SKM-1 treated with dmso at 0.1 percent for 144 hours (cell line): ENCODE measurements at regions not wholly inside any gene's neighbourhood (a gene's known extent, or its start where the extent isn't known, plus 50 kb on each side); places are given as distances from the start of the nearest gene placed in this dataset.
A peak's percentile ranks its signal among the peaks of the same experiment; 100 is the strongest.

Experiments used
- DNase-seq: peaks from one replicate; lab custom pipeline; 2025; ENCODE audit not compliant: unreplicated experiment; lab: John Stamatoyannopoulos, UW

GRCh38 chr6:168885751-168886742 is 367.6 kb downstream of the THBS2 start:
- DNase-seq = no peak

DNA sequence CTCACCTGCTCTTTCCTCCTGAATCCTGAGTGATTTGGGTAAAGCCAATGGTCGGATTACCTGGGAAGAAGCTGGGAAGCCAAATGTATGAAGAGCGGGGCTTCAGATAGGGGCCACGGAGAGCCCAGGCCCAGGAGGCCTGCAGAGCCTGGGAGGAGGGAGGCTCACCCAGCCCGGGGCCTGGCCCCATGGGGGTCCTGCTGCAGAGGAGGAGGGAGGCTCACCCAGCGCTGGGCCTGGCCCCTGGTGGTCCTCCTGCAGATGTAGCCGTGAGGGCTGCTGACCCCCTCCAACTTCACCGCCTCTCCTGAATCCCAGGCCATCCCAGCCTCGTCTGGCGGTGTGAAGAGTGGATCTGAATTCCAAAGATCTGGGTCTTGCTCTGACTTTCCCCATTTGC is 368.4 kb downstream of the THBS2 start:
- DNase-seq = no peak

- DNase-seq = peak; percentile 26
Observed at GRCh38 chr6:168884646-168885086, 369.0 kb downstream of the THBS2 start.

DNA sequence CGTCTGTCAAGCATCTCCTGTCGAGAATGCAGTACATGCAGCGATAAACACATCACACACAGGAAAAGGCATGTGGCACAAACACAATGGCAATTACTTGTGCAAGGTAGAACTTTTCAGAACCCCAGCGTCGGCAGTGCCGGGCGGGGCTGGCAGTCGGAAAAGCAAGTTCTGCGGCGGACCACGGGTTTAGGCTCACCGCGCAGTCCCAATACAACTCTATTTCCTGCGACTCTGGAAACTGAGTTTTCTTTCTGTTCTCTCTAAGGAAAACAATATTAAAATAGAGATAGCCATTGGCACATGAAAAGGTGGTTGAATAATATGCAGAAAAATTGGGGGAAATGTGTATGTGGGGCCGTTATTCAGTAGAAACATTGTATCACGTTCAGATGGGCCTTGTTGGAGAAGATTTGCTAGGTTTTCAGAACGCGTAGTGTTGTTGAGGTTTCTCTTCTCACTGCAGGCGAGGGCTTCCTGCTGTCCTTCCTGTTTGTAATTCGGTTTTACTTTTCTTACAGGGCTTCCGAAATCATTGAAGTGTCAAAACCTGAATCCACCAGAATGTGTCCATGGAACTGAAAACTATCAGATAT is 369.5 kb downstream of the THBS2 start:
- no peak for DNase-seq

DNA sequence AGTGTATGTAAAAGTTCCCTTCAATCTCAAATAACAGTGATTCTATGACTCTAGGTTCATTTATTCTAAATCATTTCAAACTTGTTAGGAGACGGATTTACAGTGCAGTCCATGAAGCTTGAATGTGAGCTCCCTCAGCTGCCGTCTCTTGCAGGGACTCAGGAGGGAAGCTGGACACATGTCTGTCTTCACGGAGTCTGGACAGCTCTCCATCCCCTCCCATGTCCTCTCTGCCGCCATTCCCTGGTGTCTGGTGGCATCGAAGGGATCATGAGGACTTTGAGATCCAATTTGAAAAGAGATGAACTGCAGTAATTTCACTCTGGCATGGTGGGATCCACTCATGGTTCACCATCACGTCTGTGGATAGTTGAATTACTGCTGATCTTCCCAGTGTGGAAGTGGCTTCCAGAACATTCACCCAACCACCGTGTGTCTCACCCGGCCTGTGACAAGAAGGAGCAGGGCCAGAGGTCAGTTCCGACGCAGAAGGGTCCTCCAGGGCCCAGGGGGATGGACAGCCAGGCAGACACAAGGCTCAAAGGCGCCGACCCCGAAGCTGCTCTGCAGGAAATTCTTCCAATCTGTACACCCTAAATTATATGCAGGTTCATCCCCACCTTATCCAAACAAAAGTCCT is 370.1 kb downstream of the THBS2 start:
- DNase-seq = no peak

DNA sequence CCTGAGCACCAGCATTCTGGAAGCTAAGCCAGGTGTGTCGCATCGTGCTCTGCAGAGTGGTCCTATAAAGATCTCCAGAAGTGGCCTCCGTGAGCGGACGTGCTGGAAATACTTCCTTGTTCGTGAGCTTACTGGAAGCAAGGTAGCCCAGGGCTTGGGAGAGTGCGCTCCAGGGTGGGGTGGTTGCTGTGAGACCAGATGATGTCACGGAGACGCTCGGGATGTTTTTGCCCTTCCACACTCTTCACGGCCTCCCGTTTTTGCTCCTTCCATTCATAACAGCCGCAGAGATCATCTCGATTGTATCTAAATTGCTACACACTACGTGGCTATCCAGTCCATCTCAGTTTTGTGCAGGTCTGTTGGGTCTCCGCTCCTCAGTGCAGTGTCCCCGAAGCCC is 373.4 kb downstream of the THBS2 start:
- DNase-seq = no peak

DNA sequence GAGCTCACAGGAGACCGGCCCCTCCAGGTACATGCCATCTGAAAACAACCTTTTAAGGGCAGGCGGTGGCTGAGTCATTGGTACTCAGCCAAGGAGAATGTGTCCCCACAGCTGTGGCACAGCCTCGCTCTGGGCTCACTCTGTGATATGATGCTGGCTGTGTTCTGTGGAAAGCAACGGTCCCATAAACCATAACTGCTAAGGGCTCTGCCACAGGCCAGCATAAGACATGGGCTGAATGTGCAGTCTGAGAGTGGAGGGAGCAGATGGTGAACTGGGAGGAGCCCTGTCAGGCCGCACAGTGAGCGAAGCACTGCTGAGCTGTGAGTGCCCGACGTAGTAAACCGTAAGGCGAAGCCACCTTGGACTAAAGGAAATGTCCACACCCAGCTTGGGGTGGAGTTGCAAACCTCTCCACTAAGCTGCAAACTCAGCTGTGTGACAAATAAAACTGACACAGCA is 375.8 kb downstream of the THBS2 start:
- DNase-seq = no peak

DNA sequence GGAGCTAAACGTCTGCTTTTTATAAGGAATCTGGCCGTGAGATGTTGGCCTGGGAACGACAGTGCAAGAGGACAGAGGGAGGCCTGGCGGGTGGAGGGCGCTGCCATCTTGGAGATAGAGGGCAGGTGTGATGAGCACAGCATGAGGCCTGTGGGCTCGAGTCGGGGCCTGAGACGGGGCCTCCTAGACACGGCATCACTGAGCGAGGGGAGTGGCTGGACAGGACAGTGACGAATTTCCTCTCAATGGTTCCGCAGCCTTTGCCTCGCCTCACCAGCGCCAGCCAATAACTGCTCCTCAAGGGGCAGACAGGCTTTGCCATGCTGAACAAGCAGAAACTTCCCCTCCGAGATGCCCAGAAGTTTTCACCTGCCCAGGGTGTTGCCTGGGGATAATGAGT is 376.7 kb downstream of the THBS2 start:
- no peak for DNase-seq

GRCh38 chr6:168875811-168876576 is 377.7 kb downstream of the THBS2 start:
- no peak for DNase-seq

DNA sequence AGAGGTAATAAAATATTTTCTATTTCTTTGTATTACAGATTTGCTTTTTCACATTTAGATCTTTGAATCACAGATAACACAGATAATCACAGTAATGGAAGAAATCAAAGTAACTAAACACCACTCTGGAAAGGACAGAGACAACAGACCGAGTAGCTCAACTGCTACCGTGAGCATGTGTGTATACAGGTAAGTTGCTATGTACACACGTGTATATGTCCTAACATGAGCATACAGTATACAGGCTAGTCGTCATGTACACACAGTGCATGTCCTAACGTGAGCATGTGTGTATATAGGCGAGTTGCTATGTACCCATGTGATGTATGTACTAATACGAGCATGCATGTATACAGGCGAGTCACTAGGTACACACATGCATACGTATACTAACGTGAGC is 379.0 kb downstream of the THBS2 start:
- no peak for DNase-seq

DNA sequence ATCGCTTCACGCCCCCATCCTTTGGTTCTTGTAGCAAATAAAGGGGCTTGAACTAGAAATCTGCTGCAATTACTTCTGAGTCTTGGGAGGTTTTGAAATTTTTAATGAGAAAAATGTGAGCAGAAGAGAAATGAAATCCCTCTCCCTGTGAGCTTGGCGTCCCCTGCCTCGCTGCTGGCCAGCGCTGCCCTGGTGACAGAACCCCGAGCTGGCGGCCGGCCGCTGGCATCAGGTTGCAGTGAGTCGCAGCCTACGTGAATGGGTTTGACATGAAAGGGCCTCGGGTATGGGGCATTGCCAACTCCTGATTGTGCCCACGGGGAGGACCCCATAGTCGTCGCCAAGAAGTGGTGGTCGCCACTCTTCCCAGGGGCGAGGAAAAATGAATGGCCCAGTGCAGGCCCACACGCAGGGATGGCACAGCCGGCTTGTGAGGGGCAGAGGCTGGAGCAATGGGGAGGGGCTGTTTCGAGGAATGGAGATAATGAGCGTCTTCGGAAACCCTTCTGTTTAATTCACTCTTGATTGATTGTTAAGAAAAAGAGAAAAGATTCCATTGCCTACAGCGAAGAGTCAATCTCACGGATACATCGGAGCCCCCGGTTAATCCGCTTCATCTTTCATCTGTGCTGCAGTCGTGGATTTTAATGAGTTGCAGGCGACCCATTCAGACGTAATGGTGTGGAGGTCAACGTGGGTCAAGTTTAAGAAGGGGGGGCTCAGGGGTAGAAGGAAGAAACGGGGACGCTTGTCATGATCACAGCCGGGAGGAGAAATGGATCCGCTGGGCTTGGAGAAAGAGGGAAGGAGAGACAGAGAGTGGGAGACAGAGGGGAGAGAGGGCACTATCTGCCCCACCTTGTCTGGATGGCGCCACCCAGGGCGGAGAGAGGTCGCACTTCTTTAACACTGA is 380.1 kb downstream of the THBS2 start:
- DNase-seq = no peak

- DNase-seq = no peak
Observed at GRCh38 chr6:168871642-168872315, 381.9 kb downstream of the THBS2 start.

DNA sequence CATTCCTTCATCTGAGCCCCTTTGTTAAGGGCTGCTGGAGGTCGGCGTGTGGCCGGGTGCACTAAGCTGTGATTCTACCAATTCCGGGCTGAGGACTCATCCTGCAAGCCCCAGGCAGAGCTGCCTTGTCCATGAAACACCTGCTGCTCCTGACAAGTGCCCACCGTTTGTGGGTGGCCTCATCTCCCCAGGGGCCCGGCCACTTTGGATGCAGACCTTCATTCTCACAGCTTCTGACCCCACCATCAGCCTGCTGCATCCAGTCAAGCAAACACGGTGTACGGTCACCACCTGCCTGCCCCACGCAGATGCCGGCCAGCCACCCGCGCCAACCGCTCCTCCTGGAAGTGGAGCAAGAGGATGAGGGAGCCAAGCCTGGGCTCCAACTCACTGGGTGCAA is 382.7 kb downstream of the THBS2 start:
- no peak for DNase-seq

DNA sequence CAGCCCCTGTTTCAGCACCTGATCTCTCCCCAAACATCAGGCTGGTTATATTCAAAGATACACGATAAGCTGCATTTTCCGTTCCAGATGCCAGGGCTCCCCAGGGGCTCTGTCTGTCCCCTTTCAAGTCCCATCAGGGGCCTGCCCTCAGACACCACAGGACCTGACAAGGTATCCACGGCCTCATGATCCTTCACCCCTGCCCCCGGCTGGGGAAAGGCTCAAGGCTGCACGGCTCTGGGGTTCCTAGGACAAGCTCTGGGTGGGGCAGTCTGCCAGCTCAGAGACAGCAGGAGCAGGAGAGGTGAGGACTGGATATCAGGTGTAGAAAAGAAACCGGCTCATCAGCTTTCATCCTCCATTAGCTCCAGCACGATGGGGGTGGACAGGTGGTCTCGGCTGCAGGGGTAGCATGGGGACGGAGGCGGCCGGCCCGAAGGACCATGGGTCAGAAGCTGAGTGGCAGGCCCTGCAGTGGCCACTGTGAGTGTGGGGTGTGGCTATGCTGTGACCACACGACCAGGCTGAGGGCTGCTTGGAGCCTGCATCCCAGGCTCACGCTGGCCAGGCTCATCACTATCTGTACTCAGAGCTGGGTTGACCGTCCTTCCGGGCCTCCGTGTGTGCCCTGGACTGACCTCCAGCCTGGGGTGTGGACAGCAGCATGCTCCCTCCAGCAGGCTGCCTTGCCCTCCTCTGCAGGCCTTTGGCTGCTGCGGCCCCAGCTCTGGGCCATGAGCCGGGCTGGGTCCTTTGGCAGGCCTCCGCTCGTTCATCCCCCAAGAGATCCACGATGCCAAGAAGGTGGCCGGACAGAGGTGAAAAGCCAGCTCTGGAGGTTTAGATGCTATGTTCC is 386.2 kb downstream of the THBS2 start:
- no peak for DNase-seq

- no peak for DNase-seq
Observed at GRCh38 chr6:168866534-168866933, 387.1 kb downstream of the THBS2 start.

GRCh38 chr6:168865522-168865921 is 388.1 kb downstream of the THBS2 start:
- no peak for DNase-seq

DNA sequence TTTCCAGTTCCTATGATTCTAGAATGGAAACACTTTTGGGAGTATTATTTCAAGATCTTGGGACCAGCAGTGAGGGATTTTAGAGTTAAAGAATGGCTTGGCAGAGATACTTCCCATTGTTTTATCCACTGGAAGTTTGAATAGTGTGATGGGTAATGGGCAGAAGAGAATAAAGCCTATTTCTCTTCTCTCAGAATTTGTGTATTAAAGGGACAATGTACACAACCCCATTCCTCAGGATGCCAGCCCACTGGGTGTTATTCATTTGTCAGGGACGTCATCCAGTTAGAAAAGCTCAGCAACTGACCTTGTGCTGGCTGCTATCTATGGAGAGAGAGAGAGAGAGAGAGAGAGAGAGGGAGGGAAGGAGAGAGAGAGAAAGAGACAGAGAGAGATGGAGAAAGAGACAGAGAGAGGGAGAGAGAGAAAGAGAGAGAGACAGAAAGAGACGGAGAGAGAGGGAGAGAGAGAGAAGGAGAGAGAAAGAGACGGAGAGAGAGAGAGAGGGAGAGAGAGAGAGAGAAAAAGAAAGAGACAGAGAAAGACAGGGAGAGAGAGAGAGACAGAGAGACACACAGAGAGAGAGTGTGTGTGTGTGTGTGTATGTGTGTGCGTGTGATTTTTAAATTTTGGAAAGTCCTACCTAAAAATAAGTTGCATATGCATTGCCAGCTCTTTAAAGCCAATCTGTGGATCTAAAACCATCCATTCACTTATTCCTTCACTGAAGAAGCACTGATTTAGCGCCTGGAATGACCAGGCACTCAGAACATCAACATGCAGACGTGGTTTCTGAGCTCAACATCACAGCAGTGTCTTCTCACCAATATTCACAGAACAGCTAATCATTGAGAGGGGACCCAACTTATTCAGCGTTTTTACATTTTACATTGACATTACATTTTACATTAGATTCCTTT is 388.8 kb downstream of the THBS2 start:
- DNase-seq = no peak
